ENCODE measurements at regions not wholly inside any gene's neighbourhood (a gene's known extent, or its start where the extent isn't known, plus 50 kb on each side); places are given as distances from the start of the nearest gene placed in this dataset.

DNA sequence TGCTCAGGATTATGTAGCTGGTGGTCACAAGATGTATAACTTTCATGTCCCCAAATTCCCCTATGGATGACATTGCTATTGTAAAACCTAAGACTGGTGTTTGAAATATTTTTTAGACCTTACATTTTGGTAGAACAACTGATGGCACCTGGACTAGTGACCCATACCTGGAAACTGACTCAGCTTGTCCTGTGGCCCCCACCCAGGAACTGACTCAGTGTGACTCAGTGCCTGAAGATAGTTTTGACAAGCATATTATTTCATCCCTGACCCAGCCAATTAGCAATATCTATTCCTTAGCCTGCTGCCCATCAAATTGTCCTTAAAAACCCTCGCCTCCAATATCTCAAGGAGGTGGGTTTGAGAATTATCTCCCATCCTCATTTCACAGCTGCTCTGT is 90.9 kb upstream of the GRIK2 start:
- TF ChIP-seq, protein P1, sequence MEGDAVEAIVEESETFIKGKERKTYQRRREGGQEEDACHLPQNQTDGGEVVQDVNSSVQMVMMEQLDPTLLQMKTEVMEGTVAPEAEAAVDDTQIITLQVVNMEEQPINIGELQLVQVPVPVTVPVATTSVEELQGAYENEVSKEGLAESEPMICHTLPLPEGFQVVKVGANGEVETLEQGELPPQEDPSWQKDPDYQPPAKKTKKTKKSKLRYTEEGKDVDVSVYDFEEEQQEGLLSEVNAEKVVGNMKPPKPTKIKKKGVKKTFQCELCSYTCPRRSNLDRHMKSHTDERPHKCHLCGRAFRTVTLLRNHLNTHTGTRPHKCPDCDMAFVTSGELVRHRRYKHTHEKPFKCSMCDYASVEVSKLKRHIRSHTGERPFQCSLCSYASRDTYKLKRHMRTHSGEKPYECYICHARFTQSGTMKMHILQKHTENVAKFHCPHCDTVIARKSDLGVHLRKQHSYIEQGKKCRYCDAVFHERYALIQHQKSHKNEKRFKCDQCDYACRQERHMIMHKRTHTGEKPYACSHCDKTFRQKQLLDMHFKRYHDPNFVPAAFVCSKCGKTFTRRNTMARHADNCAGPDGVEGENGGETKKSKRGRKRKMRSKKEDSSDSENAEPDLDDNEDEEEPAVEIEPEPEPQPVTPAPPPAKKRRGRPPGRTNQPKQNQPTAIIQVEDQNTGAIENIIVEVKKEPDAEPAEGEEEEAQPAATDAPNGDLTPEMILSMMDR (conservative IDR thresholded peaks at IDR 0.05; ENCODE audit: low read length), result no peak
- DNase-seq (ENCODE audit: low read depth), result no peak

GRCh38 chr6:101303495-101303894 is 90.0 kb upstream of the GRIK2 start:
- TF ChIP-seq, protein P1 (conservative IDR thresholded peaks at IDR 0.05; ENCODE audit: low read length), result no peak
- no peak overlapping the region for H3K4me3 ChIP-seq (ENCODE audit: low read length)
- DNase-seq (ENCODE audit: low read depth), result no peak

More for the DNA sequence above, 90.9 kb upstream of the GRIK2 start:
- no peak overlapping the region for H3K4me3 ChIP-seq (ENCODE audit: low read length)

- no peak overlapping the region for H3K4me3 ChIP-seq (ENCODE audit: low read length)
- no peak for DNase-seq (ENCODE audit: low read depth)
- TF ChIP-seq, protein P1 (conservative IDR thresholded peaks at IDR 0.05; ENCODE audit: low read length), result no peak
Observed at GRCh38 chr6:101312652-101313051, 80.9 kb upstream of the GRIK2 start.

GRCh38 chr6:101322921-101323320 is 70.6 kb upstream of the GRIK2 start:
- no peak for DNase-seq (ENCODE audit: low read depth)
- TF ChIP-seq, protein P1 (conservative IDR thresholded peaks at IDR 0.05; ENCODE audit: low read length), result no peak
- no peak overlapping the region for H3K4me3 ChIP-seq (ENCODE audit: low read length)

GRCh38 chr6:101326411-101326810 is 67.1 kb upstream of the GRIK2 start:
- TF ChIP-seq, protein P1 (conservative IDR thresholded peaks at IDR 0.05; ENCODE audit: low read length), result no peak
- DNase-seq (ENCODE audit: low read depth), result no peak
- H3K4me3 ChIP-seq (ENCODE audit: low read length), result no peak overlapping the region

DNA sequence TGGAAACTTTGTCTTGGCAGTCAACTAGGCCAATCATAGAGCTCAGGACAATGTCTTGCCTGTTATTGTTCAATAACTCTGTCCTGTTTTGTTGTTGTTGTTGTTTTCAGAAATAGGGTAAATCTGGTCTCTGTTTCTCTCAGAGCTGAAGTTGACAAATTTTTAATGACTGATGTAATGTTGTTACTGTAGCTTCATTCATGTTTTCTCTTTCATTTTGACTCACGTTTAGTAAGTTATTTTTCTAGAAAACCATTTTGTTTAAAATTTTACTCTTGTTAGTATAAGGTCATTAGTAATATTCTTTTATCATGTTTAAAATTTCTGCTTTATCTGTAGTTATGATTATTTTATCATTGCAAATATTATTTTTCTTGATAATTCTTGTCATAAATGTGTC is 51.6 kb upstream of the GRIK2 start:
- DNase-seq (ENCODE audit: low read depth), result no peak
- H3K4me3 ChIP-seq (ENCODE audit: low read length), result no peak overlapping the region
- TF ChIP-seq, protein P1 (conservative IDR thresholded peaks at IDR 0.05; ENCODE audit: low read length), result no peak

Data from AG10803 (cell line).